ENCODE measurements at regions not wholly inside any gene's neighbourhood (a gene's known extent, or its start where the extent isn't known, plus 50 kb on each side); places are given as distances from the start of the nearest gene placed in this dataset.
"Not testable (repeated sequence)": the region's sequence is repeated elsewhere in the genome, so short reads cannot be mapped to it uniquely, and the experiment has no call there.

DNA sequence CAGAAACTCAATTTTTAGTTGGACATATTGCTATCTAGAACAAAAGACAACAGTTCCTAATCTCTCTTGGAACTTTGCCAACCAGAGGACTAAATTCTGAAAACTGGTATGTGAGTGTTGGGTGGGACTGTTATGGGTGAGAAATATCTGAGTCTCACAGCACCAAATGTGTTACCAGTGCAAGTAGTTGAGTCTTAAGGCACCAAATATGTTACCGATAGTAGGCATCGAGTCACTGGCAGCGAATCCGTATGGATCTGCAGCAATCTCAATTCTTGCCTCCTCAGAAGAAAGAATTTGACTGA, 575.2 kb downstream of the DACH1 start:
- DNase-seq: no peak

DNA sequence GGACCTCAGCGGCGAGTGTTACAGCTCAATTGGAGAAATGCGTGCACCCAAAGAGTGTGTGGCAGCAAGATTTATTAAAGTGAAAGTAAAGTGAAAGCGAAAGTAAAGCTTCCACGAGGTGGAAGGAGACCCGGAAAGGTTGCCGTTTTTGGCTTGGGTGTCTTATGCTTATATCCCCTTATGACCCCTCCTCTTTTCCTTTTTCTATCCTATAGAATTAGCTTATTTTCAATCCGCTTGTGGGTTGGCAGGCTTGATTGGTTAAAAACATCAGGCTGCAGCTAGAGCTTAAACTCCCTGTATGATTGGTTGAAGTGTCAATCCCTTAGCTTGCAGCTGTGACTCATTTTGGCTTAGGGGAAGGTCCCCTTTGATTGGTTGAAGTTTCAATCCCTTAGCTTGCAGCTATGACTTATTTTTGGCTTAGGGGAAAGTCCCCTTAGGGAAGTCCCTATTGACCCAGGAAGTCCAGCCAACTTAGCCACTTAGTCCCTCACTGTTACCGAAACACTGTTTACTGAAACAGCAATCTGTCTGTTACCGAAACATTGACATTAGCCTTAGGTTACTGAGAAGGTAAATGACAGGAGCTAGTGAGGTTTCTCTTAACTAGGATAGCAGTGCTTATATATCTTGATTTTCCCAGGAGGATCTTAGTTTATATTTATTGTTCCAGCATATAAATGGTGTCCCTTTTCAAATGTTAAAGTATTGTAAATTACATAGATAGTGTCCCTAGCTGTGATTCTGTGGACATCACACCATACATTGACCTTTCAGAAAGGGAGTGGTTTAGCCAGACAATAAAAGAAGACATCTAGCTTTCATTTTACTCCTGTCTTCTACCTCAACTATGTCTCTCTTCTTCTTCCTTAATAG, 575.8 kb downstream of the DACH1 start:
- peak; percentile 15 for DNase-seq

DNA sequence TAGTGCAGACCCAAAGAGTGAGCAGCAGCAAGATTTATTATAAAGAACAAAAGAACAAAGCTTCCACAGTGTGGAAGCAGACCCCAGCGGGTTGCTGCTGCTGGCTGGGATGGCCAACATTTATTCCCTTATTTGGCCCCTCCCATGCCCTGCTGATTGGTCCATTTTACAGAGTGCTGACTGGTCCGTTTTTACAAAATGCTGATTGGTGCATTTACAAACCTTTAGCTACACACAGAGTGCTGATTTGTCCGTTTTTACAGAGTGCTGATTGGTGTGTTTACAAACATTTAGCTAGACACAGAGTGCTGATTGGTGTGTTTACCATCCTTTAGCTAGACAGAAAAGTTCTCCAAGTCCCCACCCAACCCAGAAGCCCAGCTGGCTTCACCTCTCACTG, 577.0 kb downstream of the DACH1 start:
- not testable (repeated sequence) for DNase-seq

DNA sequence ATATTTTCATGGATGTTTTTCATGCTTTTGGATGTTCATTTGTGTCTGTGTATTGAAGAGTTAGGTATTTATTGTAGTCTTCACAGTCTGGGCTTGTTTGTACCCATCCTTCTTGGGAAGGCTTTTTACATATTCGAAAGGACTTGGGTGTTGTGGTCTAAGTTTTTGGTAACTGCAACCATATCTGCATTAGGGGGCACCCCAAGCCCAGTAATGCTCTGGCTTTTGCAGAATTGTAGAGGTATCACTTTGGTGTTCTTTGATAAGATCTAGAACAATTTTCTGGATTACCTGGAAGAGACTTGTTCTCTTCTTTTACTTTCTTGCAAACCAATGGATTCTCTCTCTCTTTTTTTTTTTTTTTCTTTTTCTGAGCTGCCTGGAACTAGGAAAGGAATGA, 581.3 kb downstream of the DACH1 start:
- no peak for DNase-seq

DNA sequence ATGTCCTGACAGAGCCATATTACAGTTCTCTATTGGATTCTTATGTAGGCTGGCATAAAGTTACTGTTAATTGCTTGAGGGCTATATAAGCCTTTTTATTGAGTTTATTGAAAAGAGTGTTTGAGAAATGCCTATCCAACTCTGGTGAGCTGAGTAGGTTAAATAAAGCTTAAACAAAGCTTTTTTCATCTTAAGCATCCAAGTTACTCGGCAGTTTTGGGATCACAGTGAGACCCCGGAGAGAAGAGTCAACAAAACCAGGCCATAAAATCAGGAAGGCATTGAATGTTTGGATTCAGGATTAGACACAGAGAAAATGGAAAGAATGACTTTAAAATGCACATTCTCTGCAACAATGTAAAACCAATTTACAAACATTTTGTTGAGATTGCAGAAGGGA, 588.5 kb downstream of the DACH1 start:
- DNase-seq: no peak

DNA sequence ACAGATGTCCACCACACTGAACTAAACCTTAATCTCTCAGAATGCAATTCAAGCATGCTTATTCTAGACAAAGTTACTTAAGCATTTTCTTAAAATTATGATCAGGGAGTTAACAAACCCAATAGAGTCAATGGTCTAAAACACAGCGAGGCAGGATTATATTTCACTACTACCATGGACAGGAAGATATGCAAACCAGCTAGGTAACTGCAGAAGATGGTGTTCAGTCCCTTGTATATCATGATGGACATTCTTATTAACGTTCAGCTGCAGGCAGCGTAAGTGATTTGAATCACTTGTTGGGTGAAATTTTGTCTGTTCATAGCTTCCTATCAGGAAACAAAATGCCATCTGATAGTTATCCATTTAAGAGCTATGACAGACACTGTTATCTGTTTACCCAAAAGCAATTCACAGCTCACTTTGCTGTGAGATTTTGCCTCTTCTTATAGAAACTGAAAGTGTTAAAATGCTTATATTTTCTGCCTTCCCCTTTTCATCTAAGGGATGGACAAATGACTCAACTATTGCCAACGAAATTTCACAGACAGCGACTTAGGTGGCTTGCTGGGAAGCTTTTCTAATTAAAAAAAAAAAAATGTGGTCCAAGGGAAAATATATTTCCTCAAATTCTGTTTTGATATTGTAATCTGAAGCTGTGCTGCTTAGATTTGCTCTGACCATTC, 591.9 kb downstream of the DACH1 start:
- DNase-seq: no peak

DNA sequence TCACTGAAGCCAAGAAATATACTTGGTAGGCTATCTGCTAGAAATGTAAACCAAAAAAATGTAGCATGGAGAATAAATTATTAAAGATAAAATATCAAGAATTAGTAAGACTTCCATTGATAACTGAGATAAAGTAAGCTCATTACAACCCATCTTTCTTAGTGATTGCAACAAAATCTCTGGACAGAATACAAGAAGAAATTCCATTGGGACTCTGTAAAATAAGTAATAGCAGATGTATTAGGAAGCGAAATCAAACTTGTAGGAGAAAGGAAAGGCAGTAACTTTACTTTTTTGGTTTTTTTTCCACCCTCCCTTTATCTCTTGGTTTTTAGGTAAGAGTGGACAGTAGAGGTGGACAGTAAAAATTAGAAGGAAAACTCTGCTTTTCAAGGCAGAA, 605.7 kb downstream of the DACH1 start:
- DNase-seq: no peak

DNA sequence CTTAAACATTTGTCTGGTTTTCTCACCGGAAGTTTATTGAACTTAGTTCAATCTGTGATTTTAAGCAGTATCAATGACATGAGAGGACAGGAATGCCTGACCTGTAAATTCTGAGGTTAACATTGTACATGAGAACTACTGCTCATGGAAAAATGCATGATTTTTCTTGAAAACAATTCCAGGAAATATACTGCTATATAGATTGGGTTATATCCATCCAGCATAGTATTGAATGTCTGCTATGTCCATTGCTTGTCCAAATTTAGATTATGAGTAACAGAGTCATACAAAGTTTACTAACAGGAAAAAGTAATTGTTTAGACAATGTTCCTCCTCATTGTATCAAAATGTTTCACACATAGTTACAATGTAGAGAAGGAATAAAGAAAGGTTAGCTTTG, 606.8 kb downstream of the DACH1 start:
- no peak for DNase-seq

DNA sequence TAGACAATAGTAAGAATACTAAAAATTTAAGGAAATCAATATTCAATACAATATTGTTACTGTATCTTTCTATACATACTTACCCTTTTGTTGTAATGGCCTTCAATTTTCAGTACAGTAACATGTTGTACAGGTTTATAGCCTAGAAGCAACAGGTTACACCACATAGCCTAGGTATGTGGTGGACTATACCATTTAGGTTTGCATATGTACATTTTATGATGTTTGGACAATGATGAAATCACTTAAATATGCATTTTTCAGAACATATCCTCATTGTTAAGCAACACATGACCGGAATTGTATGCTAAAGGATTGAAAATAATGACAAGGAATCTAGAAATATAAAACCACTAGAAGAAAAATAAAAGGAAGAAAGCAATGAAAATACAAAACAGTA, 611.4 kb downstream of the DACH1 start:
- no peak for DNase-seq

DNA sequence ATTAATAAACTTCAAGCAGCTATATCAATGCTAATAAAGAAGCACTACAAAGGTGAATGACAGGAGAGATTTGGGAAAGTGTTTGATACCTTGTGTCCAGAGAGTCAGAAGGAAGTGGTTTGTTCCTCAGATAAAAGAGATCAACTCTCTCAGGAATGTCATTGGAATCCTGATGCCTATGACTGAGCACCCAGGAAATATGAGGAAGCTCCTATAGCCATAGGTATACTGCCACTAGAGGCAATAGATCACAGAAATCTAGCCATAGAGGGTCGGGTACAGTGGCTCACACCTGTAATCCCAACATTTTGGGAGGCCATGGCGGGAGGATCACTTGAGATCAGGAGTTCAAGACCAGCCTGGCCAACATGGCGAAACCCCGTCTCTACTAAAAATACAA, 612.6 kb downstream of the DACH1 start:
- no peak for DNase-seq

DNA sequence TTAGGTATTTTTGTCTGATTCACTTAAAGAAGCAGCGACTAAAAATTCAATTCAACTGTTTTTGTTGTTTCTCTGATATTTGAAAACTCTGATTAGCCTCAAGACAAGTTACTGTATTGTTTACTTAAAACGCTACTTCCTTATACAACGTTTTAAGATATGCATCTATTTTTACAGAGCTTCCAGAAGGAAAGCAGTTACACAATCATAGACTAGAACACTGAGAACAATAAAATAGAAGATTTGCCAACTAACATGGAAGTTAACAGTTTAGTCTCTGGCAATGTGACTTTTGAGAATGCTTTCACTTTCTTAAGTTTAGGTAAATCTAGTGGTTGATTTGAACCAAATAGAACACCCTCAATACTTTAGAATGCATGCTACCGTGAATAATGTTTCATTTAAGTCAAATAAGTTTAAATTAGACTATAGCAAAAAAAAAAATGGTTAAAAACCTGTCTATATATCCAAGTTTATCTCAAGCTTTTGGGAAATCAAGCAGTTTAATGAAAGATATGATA, 614.8 kb downstream of the DACH1 start:
- DNase-seq: no peak

DNA sequence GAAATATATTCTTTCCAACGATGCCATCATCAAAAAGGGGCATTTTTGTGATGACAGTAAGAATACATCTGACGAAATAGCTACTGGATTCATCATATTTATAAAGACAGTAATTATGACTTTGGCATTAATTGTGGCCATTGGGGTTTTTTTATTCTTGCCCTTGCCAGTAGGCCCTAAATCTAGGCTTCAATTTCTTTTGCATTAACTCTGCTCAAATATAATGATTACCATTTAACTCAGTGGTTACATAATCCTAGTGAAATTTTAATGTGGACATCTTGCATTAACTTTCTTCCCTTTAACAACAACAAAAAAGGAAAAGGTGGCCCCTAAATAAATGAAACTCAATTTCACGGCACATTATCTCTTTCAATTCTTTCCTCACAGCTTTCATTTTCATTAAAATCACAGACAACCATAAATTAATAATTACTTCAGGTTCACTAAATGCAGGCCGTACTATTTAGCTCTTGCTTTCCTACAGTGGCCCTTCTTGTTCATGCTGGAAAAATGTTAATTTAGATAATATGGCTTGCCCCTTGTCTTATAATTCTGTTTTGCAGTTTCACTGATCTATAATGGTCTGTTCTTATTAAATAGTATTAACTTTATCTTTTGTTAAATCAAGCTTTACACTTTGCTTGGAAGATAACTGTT, 615.6 kb downstream of the DACH1 start:
- DNase-seq: no peak

DNA sequence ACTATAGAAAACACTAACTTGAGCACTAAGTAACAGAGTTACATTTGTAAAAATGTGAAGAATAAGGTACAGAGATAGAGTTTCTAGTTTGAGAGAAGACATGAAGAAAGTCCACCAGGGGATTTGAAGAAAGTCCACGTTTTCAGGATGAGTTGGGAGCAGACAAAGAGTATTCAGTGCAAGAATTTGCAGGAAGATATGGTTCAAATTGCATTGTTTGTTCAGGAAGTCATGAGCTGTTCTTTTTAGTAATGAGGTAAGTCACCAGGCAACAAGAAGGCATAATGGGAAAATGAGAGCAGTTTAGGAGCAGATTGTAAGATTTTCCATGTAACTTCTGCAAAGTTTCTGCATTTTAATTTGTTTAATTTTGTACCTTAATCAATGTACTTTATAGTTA, 618.0 kb downstream of the DACH1 start:
- DNase-seq: no peak

DNA sequence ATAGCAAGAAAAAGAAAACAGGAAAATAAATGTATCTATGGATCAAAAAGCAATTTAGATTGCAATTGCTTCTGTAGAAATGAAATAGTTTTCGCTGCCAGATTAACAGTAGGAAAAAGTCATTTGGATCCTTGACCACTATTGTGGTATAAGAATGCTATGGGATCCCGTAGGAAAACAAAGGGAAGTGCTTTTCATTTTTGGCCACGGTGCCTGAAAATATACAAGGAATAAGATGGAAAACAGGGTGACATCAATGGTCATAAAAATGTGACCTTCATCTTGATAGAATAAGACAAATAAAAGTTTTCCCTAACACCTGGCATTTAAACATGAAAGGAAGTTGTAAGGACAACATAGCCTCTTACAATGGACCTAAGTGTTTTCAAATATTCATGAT, 622.8 kb downstream of the DACH1 start:
- DNase-seq: no peak

DNA sequence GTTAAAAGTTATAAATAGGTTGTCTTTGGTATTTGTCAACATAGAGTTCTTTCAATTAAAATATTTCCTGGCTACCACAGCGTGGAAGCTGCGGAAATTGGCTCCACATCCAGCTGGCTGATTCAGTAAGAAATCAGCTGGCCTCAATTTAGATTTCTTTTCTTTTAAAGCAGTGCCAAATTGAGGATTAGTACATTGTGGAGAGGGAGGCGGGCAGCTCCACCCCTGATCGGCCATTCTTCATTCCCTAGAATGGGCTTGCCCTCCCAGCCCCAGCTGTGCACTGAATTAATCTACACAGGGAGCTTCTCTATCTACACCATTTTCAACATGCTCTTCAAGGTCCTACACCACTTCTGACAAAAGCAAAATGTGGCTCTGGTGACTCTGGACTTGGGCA, 624.8 kb downstream of the DACH1 start:
- DNase-seq: no peak

DNA sequence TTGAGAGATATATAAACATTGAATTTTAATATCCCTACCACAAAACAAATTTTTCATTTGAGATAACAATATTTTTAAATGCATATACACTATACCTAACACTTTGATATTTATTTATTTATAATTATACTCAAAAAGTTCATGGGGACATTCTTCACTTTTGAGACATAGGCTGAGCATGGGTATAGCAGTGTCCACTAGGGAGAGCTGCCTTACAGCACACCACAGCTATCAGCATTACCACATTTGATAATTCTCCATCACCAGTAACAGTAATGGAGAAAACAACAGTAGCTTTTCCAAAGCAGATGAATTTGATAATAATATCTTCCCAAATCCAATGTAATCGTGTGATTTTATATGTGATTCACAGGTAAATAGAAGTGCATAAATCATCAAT, 626.1 kb downstream of the DACH1 start:
- DNase-seq: no peak

DNA sequence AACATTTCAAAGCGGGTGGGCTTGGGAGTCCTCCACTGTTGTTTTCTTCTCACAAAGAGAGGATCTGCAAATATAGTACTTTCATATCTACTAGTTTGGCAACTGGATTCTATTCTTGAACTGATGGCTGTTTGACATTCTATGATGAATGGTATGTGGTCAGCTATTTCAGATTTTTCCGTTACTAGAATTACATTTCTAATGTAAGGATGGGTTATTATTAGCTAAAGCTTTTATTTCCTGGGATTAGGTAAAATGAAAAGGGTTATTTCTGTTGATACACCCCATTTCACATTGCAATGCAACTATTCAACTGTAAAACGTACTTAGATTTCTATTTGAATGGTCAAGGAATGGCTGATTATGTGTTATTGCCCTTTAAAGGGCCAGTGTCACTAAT, 629.7 kb downstream of the DACH1 start:
- no peak for DNase-seq

DNA sequence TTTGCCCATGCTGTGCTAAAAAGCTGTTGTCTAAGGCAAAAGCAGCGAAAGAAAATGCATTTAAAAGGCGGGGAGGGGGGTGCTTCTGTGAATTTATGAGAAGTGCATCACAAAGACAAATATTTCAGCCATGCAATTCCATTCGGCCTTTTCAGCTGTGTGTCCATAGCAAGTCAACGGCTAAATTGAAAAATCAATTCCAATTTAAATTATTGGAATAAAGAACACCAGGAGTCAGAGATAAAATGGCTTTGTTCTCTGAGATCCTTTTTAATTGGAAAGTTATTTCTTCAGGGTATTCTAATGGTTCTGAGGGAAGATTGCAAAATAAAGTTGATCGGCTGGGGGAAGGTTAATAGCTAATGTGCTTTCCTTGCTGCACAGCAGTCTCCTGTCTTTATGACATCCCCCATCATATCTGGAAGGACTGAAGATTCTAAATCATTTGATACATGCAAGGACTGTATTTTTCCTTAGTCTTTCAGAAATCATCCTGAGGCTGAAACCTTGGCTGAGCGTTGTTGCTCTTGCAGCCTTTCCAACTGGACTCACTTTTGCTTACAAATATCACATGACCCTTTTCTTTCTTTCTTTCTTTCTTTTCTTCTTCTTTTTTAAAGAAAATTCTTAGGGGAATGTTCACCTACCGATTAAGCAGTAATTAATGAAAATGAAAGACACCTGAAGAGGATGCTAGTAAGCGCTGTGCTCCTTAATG, 647.1 kb downstream of the DACH1 start:
- no peak for DNase-seq

DNA sequence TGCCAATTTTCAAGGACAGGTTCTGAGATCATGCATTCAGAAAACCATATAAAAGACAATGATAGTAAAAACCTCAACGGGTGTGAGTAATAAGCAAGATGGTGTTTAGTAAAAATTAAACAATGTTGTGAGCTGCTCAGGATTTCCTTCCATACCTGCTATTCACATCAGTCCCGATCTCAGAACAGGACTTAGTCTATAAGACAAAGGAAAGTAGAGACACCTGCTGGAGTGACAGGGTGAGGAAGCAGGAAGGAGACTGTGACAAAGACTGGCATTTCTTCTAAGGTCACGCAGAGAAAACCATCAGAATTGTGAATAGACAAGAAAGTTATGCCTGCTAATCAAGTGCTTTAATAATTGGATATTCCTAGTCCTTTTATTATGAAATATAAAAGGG, 648.0 kb downstream of the DACH1 start:
- no peak for DNase-seq

DNA sequence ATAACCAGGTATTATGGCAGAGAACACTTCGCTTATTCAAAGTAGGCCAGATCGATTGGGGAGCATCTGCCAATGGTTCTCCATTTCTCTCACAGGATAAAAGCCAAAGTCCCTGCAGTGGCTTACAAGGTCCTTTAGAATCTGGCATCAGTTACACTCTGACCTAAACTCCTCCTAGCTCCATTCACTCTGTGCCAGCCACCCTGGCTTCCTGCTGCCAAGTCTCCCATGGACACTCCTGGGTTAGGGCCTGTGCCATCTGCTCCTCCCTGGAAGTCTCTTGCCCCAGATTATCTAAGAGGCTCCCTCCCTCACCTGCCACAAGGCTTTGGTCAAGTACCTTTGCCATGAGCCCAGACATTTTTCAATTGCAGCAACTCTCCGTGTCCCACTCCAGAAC, 649.2 kb downstream of the DACH1 start:
- DNase-seq: no peak

DNA sequence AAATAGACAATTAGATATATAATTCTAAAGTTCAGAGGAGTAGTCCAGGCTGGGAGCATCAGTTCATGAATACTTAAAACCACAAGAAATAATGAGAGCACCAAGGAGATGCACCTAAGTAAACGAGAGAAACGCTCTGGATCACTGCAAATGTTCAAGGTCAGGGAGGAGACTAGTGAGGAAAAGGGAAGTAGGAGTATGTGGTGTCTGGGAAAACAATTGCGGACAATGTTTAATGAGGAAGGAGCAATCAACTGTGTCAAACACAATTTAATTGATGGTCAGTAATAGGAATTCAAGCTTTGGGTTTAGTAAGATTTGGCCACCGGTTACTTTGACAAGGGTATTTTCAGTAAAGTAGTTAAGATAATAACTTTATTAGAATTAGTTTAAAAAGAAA, 652.2 kb downstream of the DACH1 start:
- no peak for DNase-seq

DNA sequence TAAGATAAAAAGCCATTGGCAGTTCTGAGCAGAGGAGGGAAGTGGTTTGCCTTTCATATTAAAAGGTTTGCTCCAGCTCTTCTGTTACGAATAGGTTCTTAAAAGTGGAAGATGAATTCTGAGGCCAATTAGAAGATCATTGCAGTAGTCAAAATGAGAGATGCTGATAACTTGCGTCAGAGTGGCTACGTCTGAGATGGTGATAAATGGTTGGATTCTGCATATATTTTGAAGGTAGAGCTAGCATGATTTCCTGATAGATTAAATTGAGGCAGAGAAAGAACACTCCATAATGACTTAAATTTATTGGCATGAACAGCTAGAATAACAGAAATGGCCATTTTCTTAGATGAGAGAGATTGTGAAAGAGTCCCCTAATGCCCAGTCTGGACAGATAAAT, 652.6 kb downstream of the DACH1 start:
- DNase-seq: no peak

DNA sequence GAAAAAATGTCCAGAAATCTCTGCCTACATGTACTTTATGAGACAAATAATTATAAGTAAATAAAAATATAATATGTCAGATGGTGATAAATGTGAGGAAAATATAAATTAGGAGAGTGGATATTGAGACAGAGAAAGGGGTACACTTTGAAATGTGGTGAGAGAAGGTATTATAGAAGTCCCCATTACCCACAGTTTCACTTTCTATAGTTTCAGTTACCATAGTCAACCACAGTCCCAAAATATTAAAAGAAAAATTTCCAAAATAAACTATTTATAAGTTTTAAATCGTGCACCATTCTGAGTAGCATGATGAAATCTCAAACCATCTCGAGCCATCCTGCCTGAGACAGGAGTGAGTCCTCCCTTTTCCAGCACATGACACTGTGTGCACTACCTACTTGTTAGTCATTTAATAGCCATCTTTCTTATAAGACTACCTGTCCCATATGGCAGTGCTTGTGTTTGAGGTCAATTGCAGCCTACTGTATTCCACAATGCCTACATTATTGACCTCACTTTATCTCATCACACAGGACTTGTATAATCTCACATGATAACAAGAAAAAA, 653.7 kb downstream of the DACH1 start:
- no peak for DNase-seq
